SK-N-SH (cell line): ENCODE measurements at regions not wholly inside any gene's neighbourhood (a gene's known extent, or its start where the extent isn't known, plus 50 kb on each side); places are given as distances from the start of the nearest gene placed in this dataset.

Experiments used
- CTCF ChIA-PET: fragments of 300-600, 350-600 bp; formaldehyde crosslinking; extraction: SDS; loops from one replicate; lab custom pipeline; 2021; lab: Yijun Ruan, JAX
- POLR2A ChIA-PET: fragments of 350-600 bp; sonication (Branson Sonifier 250); formaldehyde crosslinking; extraction: SDS; loops from one replicate; lab custom pipeline; 2020; ENCODE audit warnings: antibody characterized with exemption, inconsistent platforms; lab: Yijun Ruan, JAX
- DNase-seq: peaks from one replicate; pipeline ENCODE4 v3.0.0; 2012
- H2AFZ ChIP-seq: fragments of 200-600 bp; sonication (generic); 2 replicates; pipeline ENCODE4 v1.8.1; 2016; ENCODE audit warnings: antibody characterized with exemption, mild to moderate bottlenecking, low read depth
- H3F3A ChIP-seq: fragments of 200-600 bp; sonication (generic); replicated peaks from 2 replicates; pipeline ENCODE3; 2016; ENCODE audit warnings: antibody characterized with exemption, mild to moderate bottlenecking; ENCODE audit not compliant: insufficient read depth
- H3K27ac ChIP-seq, 2 experiments: fragments of 200-500 bp in 1 of 2; fragments of 200-600 bp in 1 of 2; sonication (Bioruptor generic) in 1 of 2; sonication (generic), shearing (Covaris generic) in 1 of 2; 2 replicates each; pipeline versions ENCODE4 v1.5.1 to v1.6.1; 2014 to 2016; ENCODE audit warnings: low read depth in 2 of 2, inconsistent platforms in 1 of 2, low read length in 1 of 2, mild to moderate bottlenecking in 1 of 2, mixed read lengths in 1 of 2
- H3K27me3 ChIP-seq: fragments of 200-600 bp; sonication (generic), shearing (Covaris generic); 2 replicates; pipeline ENCODE4 v1.6.1; 2016; ENCODE audit warnings: mixed run types; ENCODE audit not compliant: insufficient read depth
- H3K36me3 ChIP-seq, 2 experiments: fragments of 200-500 bp in 1 of 2; fragments of 200-600 bp in 1 of 2; sonication (Bioruptor generic) in 1 of 2; sonication (generic) in 1 of 2; replicated peaks in 1 of 2; 2 replicates each; pipeline versions ENCODE3 to v1.5.1; 2014 to 2016; ENCODE audit warnings: low read length in 1 of 2, mild to moderate bottlenecking in 1 of 2; ENCODE audit not compliant: insufficient read depth in 2 of 2, control insufficient read depth in 1 of 2
- H3K4me1 ChIP-seq, 2 experiments: fragments of 200-500 bp in 1 of 2; fragments of 200-600 bp in 1 of 2; sonication (Bioruptor generic) in 1 of 2; sonication (generic), shearing (Covaris generic) in 1 of 2; 2 replicates each; pipeline versions ENCODE4 v1.5.1 to v1.6.1; 2014 to 2016; ENCODE audit warnings: low read depth in 1 of 2, low read length in 1 of 2, mixed run types in 1 of 2; ENCODE audit not compliant: insufficient read depth in 2 of 2, control insufficient read depth in 1 of 2
- H3K4me2 ChIP-seq: fragments of 200-600 bp; sonication (generic), shearing (Covaris generic); 2 replicates; pipeline ENCODE4 v1.6.1; 2017; ENCODE audit warnings: mixed run types
- H3K4me3 ChIP-seq, 2 experiments: fragments of 200-500 bp in 1 of 2; fragments of 200-600 bp in 1 of 2; sonication (Bioruptor generic) in 1 of 2; sonication (generic), shearing (Covaris generic) in 1 of 2; 2 replicates each; pipeline versions ENCODE4 v1.5.1 to v1.8.1; 2014 to 2016; ENCODE audit warnings: low read depth in 2 of 2, inconsistent platforms in 1 of 2, low read length in 1 of 2, mild to moderate bottlenecking in 1 of 2, mixed read lengths in 1 of 2, moderate library complexity in 1 of 2
- H3K79me2 ChIP-seq: fragments of 200-600 bp; sonication (generic); 2 replicates; pipeline ENCODE4 v1.8.1; 2017; ENCODE audit warnings: mild to moderate bottlenecking; ENCODE audit not compliant: insufficient read depth
- H3K9ac ChIP-seq: fragments of 200-600 bp; sonication (generic); 2 replicates; pipeline ENCODE4 v1.6.1; 2017; ENCODE audit warnings: mixed run types
- H3K9me2 ChIP-seq: fragments of 200-600 bp; sonication (generic); 2 replicates; pipeline ENCODE4 v1.6.1; 2017; ENCODE audit warnings: mixed run types
- H3K9me3 ChIP-seq: fragments of 200-600 bp; sonication (generic); 2 replicates; pipeline ENCODE4 v1.6.1; 2017; ENCODE audit warnings: mixed run types, mild to moderate bottlenecking, moderate library complexity
- H4K20me1 ChIP-seq: fragments of 200-600 bp; sonication (generic); 2 replicates; pipeline ENCODE4 v1.6.1; 2017; ENCODE audit warnings: mild to moderate bottlenecking, mixed run types; ENCODE audit not compliant: insufficient read depth
- CHD2 ChIP-seq: fragments of 150-350 bp; IDR thresholded peaks from 2 replicates; pipeline ENCODE4 v1.6.1; 2018; ENCODE audit warnings: low read length; ENCODE audit not compliant: partially characterized antibody
- ELF1 ChIP-seq: IDR thresholded peaks from 2 replicates; pipeline ENCODE4 v1.4.0; 2012
- EP300 ChIP-seq, 2 experiments: IDR thresholded peaks; 2 replicates each; pipeline versions ENCODE4 v1.4.0 to v1.6.1; 2012; ENCODE audit warnings: borderline replicate concordance in 1 of 2, low read depth in 1 of 2, low read length in 1 of 2
- FOXJ3 ChIP-seq: sonication (generic); formaldehyde crosslinking; IDR thresholded peaks from 2 replicates; pipeline ENCODE4 v1.5.1; 2020; ENCODE audit warnings: mild to moderate bottlenecking, missing genetic modification reagents
- FOXM1 ChIP-seq: IDR thresholded peaks from 2 replicates; pipeline ENCODE4 v1.4.0; 2012; ENCODE audit warnings: low read depth, mild to moderate bottlenecking
- GABPA ChIP-seq: IDR thresholded peaks from 2 replicates; pipeline ENCODE4 v1.4.0; 2012; ENCODE audit warnings: low read depth, mild to moderate bottlenecking
- MAX ChIP-seq: IDR thresholded peaks from 2 replicates; pipeline ENCODE4 v1.4.0; 2012; ENCODE audit warnings: low read depth
- MEF2A ChIP-seq: IDR thresholded peaks from 2 replicates; pipeline ENCODE4 v1.4.0; 2012; ENCODE audit warnings: low read depth, borderline replicate concordance
- NFIC ChIP-seq: IDR thresholded peaks from 2 replicates; pipeline ENCODE4 v1.4.0; 2012; ENCODE audit warnings: borderline replicate concordance
- NRF1 ChIP-seq: IDR thresholded peaks from 2 replicates; pipeline ENCODE4 v1.6.1; 2012; ENCODE audit warnings: low read depth, mild to moderate bottlenecking, low read length
- RAD21 ChIP-seq: IDR thresholded peaks from 2 replicates; pipeline ENCODE4 v1.6.1; 2012; ENCODE audit warnings: mild to moderate bottlenecking, low read length
- RCOR1 ChIP-seq: fragments of 150-350 bp; IDR thresholded peaks from 2 replicates; pipeline ENCODE4 v1.6.1; 2017; ENCODE audit warnings: antibody characterized with exemption, low read length
- RFX5 ChIP-seq: IDR thresholded peaks from 2 replicates; pipeline ENCODE4 v1.6.1; 2012; ENCODE audit warnings: mild to moderate bottlenecking, improper control_type of control experiment, low read length
- SMC3 ChIP-seq: IDR thresholded peaks from 2 replicates; pipeline ENCODE4 v1.6.1; 2012; ENCODE audit warnings: low read depth, low read length, improper control_type of control experiment
- TCF12 ChIP-seq: IDR thresholded peaks from 2 replicates; pipeline ENCODE4 v1.4.0; 2012
- USF2 ChIP-seq: fragments of 150-350 bp; IDR thresholded peaks from 2 replicates; pipeline ENCODE4 v1.6.1; 2017; ENCODE audit warnings: antibody characterized with exemption, low read length, low read depth, borderline replicate concordance
- WGBS: methylation state at CpG from one replicate; pipeline ENCODE4 v1.1.6; 2017; ENCODE audit warnings: low lambda C conversion rate; 5-methylcytosine and 5-hydroxymethylcytosine counted together
- TF ChIP-seq, protein P1 (sequence below): IDR thresholded peaks from 2 replicates; pipeline ENCODE4 v1.6.1; 2012; ENCODE audit warnings: mild to moderate bottlenecking, low read depth, low read length, moderate library complexity
- TF ChIP-seq, protein P2 (sequence below): fragments of 150-350 bp; IDR thresholded peaks from 2 replicates; pipeline ENCODE4 v1.6.1; 2016; ENCODE audit warnings: mild to moderate bottlenecking, low read depth, low read length
- TF ChIP-seq, protein P3 (sequence below): IDR thresholded peaks from 2 replicates; pipeline ENCODE4; 2012
- TF ChIP-seq, protein P4 (sequence below): IDR thresholded peaks from 2 replicates; pipeline ENCODE4 v1.4.0; 2012; ENCODE audit warnings: low read depth, borderline replicate concordance

DNA sequence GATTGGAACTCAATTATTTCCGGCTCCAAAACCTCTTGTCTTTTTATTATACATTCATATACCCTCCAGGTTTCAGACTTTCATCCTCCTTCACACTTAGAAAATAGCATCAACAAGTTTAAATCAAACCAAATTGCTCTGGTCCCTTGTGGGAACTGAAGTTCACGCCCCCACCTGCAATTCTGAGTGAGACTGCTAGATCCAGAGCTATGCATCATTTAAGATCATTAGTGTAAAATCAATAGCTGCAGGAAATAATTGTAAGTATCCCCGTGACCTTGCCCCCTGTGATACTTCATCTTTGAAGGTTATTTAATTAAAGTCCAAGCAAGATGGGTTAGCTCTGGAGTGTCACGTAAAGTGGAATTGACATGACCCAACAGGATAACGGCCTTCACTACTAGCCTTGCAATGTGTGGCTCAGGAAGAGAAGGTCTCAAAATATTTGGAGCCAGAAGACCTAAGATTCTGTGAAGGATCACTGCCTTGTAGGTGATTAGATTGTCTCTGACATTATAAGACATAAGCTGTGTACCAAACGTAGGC lies 742.2 kb upstream of the LRRC4C start:
- Histone ChIP-seq H3K9ac (no peak overlapping the region), H4K20me1 (no peaks in the 10 kb centered on the region), H3K27me3 (no peaks in the 10 kb centered on the region), H3K36me3 (no peaks in the 10 kb centered on the region), H2AFZ (no peak overlapping the region), H3K4me1 (no peaks in the 10 kb centered on the region), H3K4me3 (no peak overlapping the region), H3F3A (no peaks in the 10 kb centered on the region), H3K9me2 (no peaks in the 10 kb centered on the region), H3K79me2 (no peaks in the 10 kb centered on the region), H3K4me2 (no peak overlapping the region), H3K9me3 (no peaks in the 10 kb centered on the region), H3K27ac (no peak overlapping the region)
- TF ChIP-seq EP300 (IDR thresholded peaks at IDR 0.05; ENCODE audit: borderline replicate concordance in 1 of 2, low read depth in 1 of 2, low read length in 1 of 2) (no peak), MEF2A (no peak), NRF1 (no peak), NFIC (no peak), ELF1 (no peak), SMC3 (no peak), TCF12 (no peak), GABPA (no peak), USF2 (no peak), FOXJ3 (no peak), RFX5 (no peak), RAD21 (no peak), CHD2 (no peak), RCOR1 (no peak), MAX (no peak), FOXM1 (no peak)
- TF ChIP-seq, protein P1, sequence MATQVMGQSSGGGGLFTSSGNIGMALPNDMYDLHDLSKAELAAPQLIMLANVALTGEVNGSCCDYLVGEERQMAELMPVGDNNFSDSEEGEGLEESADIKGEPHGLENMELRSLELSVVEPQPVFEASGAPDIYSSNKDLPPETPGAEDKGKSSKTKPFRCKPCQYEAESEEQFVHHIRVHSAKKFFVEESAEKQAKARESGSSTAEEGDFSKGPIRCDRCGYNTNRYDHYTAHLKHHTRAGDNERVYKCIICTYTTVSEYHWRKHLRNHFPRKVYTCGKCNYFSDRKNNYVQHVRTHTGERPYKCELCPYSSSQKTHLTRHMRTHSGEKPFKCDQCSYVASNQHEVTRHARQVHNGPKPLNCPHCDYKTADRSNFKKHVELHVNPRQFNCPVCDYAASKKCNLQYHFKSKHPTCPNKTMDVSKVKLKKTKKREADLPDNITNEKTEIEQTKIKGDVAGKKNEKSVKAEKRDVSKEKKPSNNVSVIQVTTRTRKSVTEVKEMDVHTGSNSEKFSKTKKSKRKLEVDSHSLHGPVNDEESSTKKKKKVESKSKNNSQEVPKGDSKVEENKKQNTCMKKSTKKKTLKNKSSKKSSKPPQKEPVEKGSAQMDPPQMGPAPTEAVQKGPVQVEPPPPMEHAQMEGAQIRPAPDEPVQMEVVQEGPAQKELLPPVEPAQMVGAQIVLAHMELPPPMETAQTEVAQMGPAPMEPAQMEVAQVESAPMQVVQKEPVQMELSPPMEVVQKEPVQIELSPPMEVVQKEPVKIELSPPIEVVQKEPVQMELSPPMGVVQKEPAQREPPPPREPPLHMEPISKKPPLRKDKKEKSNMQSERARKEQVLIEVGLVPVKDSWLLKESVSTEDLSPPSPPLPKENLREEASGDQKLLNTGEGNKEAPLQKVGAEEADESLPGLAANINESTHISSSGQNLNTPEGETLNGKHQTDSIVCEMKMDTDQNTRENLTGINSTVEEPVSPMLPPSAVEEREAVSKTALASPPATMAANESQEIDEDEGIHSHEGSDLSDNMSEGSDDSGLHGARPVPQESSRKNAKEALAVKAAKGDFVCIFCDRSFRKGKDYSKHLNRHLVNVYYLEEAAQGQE, result no peak
- TF ChIP-seq, protein P2, sequence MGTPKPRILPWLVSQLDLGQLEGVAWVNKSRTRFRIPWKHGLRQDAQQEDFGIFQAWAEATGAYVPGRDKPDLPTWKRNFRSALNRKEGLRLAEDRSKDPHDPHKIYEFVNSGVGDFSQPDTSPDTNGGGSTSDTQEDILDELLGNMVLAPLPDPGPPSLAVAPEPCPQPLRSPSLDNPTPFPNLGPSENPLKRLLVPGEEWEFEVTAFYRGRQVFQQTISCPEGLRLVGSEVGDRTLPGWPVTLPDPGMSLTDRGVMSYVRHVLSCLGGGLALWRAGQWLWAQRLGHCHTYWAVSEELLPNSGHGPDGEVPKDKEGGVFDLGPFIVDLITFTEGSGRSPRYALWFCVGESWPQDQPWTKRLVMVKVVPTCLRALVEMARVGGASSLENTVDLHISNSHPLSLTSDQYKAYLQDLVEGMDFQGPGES, result no peak
- TF ChIP-seq, protein P3, sequence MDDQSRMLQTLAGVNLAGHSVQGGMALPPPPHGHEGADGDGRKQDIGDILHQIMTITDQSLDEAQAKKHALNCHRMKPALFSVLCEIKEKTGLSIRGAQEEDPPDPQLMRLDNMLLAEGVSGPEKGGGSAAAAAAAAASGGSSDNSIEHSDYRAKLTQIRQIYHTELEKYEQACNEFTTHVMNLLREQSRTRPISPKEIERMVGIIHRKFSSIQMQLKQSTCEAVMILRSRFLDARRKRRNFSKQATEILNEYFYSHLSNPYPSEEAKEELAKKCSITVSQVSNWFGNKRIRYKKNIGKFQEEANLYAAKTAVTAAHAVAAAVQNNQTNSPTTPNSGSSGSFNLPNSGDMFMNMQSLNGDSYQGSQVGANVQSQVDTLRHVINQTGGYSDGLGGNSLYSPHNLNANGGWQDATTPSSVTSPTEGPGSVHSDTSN, result no peak
- TF ChIP-seq, protein P4, sequence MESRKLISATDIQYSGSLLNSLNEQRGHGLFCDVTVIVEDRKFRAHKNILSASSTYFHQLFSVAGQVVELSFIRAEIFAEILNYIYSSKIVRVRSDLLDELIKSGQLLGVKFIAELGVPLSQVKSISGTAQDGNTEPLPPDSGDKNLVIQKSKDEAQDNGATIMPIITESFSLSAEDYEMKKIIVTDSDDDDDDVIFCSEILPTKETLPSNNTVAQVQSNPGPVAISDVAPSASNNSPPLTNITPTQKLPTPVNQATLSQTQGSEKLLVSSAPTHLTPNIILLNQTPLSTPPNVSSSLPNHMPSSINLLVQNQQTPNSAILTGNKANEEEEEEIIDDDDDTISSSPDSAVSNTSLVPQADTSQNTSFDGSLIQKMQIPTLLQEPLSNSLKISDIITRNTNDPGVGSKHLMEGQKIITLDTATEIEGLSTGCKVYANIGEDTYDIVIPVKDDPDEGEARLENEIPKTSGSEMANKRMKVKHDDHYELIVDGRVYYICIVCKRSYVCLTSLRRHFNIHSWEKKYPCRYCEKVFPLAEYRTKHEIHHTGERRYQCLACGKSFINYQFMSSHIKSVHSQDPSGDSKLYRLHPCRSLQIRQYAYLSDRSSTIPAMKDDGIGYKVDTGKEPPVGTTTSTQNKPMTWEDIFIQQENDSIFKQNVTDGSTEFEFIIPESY, result no peak
- no peak for DNase-seq
- ChIA-PET POLR2A (no interaction called here), CTCF (no interaction called here)
- 28% methylated on average over 6 of the region's 6 CpGs for WGBS
